ENCODE measurements at regions not wholly inside any gene's neighbourhood (a gene's known extent, or its start where the extent isn't known, plus 50 kb on each side); places are given as distances from the start of the nearest gene placed in this dataset.

GRCh38 chr12:113697651-113698509, 226.2 kb upstream of the LHX5 start:
- Histone ChIP-seq H3K4me3 (no peak overlapping the region), H3K36me3 (no peaks in the 10 kb centered on the region), H3K27ac (no peak overlapping the region), H3K9me3 (no peaks in the 10 kb centered on the region), H3K4me1 (no peaks in the 10 kb centered on the region), H3K27me3 (peaks cover 0 to 56% (median 6%) of the 10 kb centered on the region in 3 donors)
- no peak for DNase-seq
- WGBS, 2 donors: 14 to 19% methylated on average over 11 of the region's 11 CpGs
- no peak for TF ChIP-seq EP300 (IDR thresholded peaks at IDR 0.05)
- TF ChIP-seq POLR2AphosphoS5 (IDR thresholded peaks at IDR 0.05): no peak
- TF ChIP-seq POLR2A (IDR thresholded peaks at IDR 0.05): no peak
- TF ChIP-seq CTCF (IDR thresholded peaks at IDR 0.05): no peak
- intact Hi-C loops (cut with DNase I): no loop called here

GRCh38 chr12:113697104-113697503, 225.4 kb upstream of the LHX5 start:
- TF ChIP-seq CTCF (IDR thresholded peaks at IDR 0.05): no peak
- TF ChIP-seq POLR2A (IDR thresholded peaks at IDR 0.05): no peak
- no peak for TF ChIP-seq POLR2AphosphoS5 (IDR thresholded peaks at IDR 0.05)
- no peak for TF ChIP-seq EP300 (IDR thresholded peaks at IDR 0.05)
- 53 to 67% methylated on average over 5 of the region's 5 CpGs for WGBS, 2 donors
- DNase-seq: no peak
- Histone ChIP-seq H3K4me1 (no peaks in the 10 kb centered on the region), H3K27ac (no peak overlapping the region), H3K27me3 (peaks cover 0 to 57% (median 6%) of the 10 kb centered on the region in 3 donors), H3K9me3 (no peaks in the 10 kb centered on the region), H3K4me3 (no peak overlapping the region), H3K36me3 (no peaks in the 10 kb centered on the region)
- intact Hi-C loops (cut with DNase I): no loop called here

GRCh38 chr12:113693693-113694092, 222.0 kb upstream of the LHX5 start:
- WGBS, 2 donors: 64 to 80% methylated on average over 8 of the region's 8 CpGs
- H3K27me3 ChIP-seq: peaks cover 0 to 59% (median 6%) of the 10 kb centered on the region in 3 donors
- H3K4me3 ChIP-seq: no peak overlapping the region
- no peaks in the 10 kb centered on the region for H3K9me3 ChIP-seq
- no peak for TF ChIP-seq POLR2A (IDR thresholded peaks at IDR 0.05)
- TF ChIP-seq EP300 (IDR thresholded peaks at IDR 0.05): no peak
- TF ChIP-seq POLR2AphosphoS5 (IDR thresholded peaks at IDR 0.05): no peak
- TF ChIP-seq CTCF (IDR thresholded peaks at IDR 0.05): no peak
- H3K4me1 ChIP-seq: no peaks in the 10 kb centered on the region
- H3K27ac ChIP-seq: no peak overlapping the region
- no peaks in the 10 kb centered on the region for H3K36me3 ChIP-seq
- DNase-seq: no peak
- intact Hi-C loops (cut with DNase I): no loop called here

- Histone ChIP-seq H3K4me1 (no peaks in the 10 kb centered on the region), H3K4me3 (no peak overlapping the region), H3K9me3 (no peaks in the 10 kb centered on the region), H3K27ac (no peak overlapping the region), H3K36me3 (no peaks in the 10 kb centered on the region), H3K27me3 (peaks cover 0 to 39% (median 0%) of the 10 kb centered on the region in 3 donors)
- intact Hi-C loops (cut with DNase I): no loop called here
- no peak for TF ChIP-seq POLR2AphosphoS5 (IDR thresholded peaks at IDR 0.05)
- no peak for TF ChIP-seq POLR2A (IDR thresholded peaks at IDR 0.05)
- TF ChIP-seq CTCF (IDR thresholded peaks at IDR 0.05): no peak
- TF ChIP-seq EP300 (IDR thresholded peaks at IDR 0.05): no peak
- DNase-seq: no peak
- whole genome bisulfite sequencing, 2 donors: 79 to 85% methylated on average over 9 of the region's 9 CpGs
Observed at GRCh38 chr12:113689047-113689610, 217.5 kb upstream of the LHX5 start.

All from sigmoid colon (tissue), 6 donors.